Mammary epithelial cell (primary cell): ENCODE measurements at regions not wholly inside any gene's neighbourhood (a gene's known extent, or its start where the extent isn't known, plus 50 kb on each side); places are given as distances from the start of the nearest gene placed in this dataset.

Experiments
- EZH2 ChIP-seq: IDR thresholded peaks from 2 replicates; pipeline ENCODE4 v1.6.1; 2012; ENCODE audit warnings: low read length, inconsistent platforms, borderline replicate concordance
- TF ChIP-seq, protein P1 (sequence below), 2 donors: IDR thresholded peaks in 1 of 2; conservative IDR thresholded peaks in 1 of 2; 2 replicates each; pipeline ENCODE4 v1.5.1; 2011 to 2012; ENCODE audit warnings: inconsistent platforms in 2 of 2, low read length in 2 of 2, mild to moderate bottlenecking in 2 of 2, control low read depth in 1 of 2, low read depth in 1 of 2; ENCODE audit not compliant: insufficient read depth in 1 of 2; ENCODE audit errors: extremely low read depth in 1 of 2

GRCh38 chr2:7661502-7661901, 744.3 kb downstream of the RNF144A start:
- TF ChIP-seq, protein P1, sequence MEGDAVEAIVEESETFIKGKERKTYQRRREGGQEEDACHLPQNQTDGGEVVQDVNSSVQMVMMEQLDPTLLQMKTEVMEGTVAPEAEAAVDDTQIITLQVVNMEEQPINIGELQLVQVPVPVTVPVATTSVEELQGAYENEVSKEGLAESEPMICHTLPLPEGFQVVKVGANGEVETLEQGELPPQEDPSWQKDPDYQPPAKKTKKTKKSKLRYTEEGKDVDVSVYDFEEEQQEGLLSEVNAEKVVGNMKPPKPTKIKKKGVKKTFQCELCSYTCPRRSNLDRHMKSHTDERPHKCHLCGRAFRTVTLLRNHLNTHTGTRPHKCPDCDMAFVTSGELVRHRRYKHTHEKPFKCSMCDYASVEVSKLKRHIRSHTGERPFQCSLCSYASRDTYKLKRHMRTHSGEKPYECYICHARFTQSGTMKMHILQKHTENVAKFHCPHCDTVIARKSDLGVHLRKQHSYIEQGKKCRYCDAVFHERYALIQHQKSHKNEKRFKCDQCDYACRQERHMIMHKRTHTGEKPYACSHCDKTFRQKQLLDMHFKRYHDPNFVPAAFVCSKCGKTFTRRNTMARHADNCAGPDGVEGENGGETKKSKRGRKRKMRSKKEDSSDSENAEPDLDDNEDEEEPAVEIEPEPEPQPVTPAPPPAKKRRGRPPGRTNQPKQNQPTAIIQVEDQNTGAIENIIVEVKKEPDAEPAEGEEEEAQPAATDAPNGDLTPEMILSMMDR (conservative IDR thresholded peaks at IDR 0.05 in 1 of 2, IDR thresholded peaks at IDR 0.05 in 1 of 2; ENCODE audit: extremely low read depth in 1 of 2, insufficient read depth in 1 of 2, low read depth in 1 of 2, low read length in 2 of 2), result no peak
- TF ChIP-seq EZH2, result no peak
